ENCODE measurements at regions not wholly inside any gene's neighbourhood (a gene's known extent, or its start where the extent isn't known, plus 50 kb on each side); places are given as distances from the start of the nearest gene placed in this dataset.

- TF ChIP-seq POLR2A (IDR thresholded peaks at IDR 0.05; ENCODE audit: low read depth, low read length) (no peak), GATA2 (IDR thresholded peaks at IDR 0.05; ENCODE audit: insufficient read depth, insufficient read length, low read depth, low read length) (no peak), EZH2 (IDR thresholded peaks at IDR 0.05; ENCODE audit: borderline replicate concordance, low read depth, low read length, severe bottlenecking) (no peak), FOS (IDR thresholded peaks at IDR 0.05; ENCODE audit: borderline replicate concordance, insufficient read depth, low read length) (no peak), CTCF (IDR thresholded peaks at IDR 0.05; ENCODE audit: extremely low read depth in 1 of 2, insufficient read depth in 1 of 2, low read depth in 1 of 2, low read length in 2 of 2) (no peak), POLR2AphosphoS5 (IDR thresholded peaks at IDR 0.05; ENCODE audit: insufficient read depth, low read depth, low read length) (no peak), JUN (IDR thresholded peaks at IDR 0.05; ENCODE audit: borderline replicate concordance, insufficient read depth, insufficient read length, low read depth) (no peak), MYC (IDR thresholded peaks at IDR 0.05; ENCODE audit: low read depth, low read length) (no peak)
- TF ChIP-seq, protein P1, sequence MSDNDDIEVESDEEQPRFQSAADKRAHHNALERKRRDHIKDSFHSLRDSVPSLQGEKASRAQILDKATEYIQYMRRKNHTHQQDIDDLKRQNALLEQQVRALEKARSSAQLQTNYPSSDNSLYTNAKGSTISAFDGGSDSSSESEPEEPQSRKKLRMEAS (IDR thresholded peaks at IDR 0.05; ENCODE audit: insufficient read depth, insufficient read length) = no peak
- POLR2A ChIA-PET = no interaction called here
- Histone ChIP-seq H3K27me3 (ENCODE audit: control insufficient read depth in 2 of 2, insufficient read depth in 2 of 2, low read length in 2 of 2) (no peaks in the 10 kb centered on the region), H3K27ac (ENCODE audit: insufficient read depth, low read depth, low read length) (no peak overlapping the region), H3K9me1 (replicated peaks; ENCODE audit: control insufficient read depth, extremely low read depth, insufficient read depth, low read length) (no peaks in the 10 kb centered on the region), H3K4me3 (replicated peaks in 1 of 3; ENCODE audit: insufficient read depth in 1 of 3, low read depth in 1 of 3, low read length in 3 of 3) (no peak overlapping the region), H3K4me2 (ENCODE audit: insufficient read depth, low read length) (no peak overlapping the region), H4K20me1 (replicated peaks; ENCODE audit: control insufficient read depth, extremely low read depth, insufficient read depth, low read length) (no peaks in the 10 kb centered on the region), H3K4me1 (ENCODE audit: control insufficient read depth, extremely low read depth, insufficient read depth, low read length) (no peaks in the 10 kb centered on the region), H2AFZ (ENCODE audit: low read depth, low read length) (no peak overlapping the region), H3K9me3 (replicated peaks; ENCODE audit: control insufficient read depth, insufficient read depth, low read length) (no peaks in the 10 kb centered on the region), H3K9ac (replicated peaks; ENCODE audit: extremely low read depth, insufficient read depth, low read length) (no peak overlapping the region), H3K79me2 (ENCODE audit: control insufficient read depth, insufficient read depth, low read length) (no peaks in the 10 kb centered on the region), H3K36me3 (ENCODE audit: control insufficient read depth in 2 of 2, extremely low read depth in 1 of 2, insufficient read depth in 2 of 2, low read length in 2 of 2) (no peaks in the 10 kb centered on the region)
- no TSS peak for BruUV-seq (replicated peaks)
- dilution Hi-C loops (cut with MboI; ENCODE audit: extremely low pct_ligation_motif_present, low sequenced_read_pairs) = no loop called here
- intact Hi-C loops (cut with micrococcal nuclease) = no loop called here
- FAIRE-seq (no peak), DNase-seq (ENCODE audit: low read depth, low spot score) (no peak)
- CTCF ChIA-PET = no interaction called here
These were observed 88.5 kb upstream of the ADGRB3 start for GRCh38 chr6:68546620-68547019.

All from endothelial cell of umbilical vein (primary cell).